ENCODE measurements at regions not wholly inside any gene's neighbourhood (a gene's known extent, or its start where the extent isn't known, plus 50 kb on each side); places are given as distances from the start of the nearest gene placed in this dataset.

DNA sequence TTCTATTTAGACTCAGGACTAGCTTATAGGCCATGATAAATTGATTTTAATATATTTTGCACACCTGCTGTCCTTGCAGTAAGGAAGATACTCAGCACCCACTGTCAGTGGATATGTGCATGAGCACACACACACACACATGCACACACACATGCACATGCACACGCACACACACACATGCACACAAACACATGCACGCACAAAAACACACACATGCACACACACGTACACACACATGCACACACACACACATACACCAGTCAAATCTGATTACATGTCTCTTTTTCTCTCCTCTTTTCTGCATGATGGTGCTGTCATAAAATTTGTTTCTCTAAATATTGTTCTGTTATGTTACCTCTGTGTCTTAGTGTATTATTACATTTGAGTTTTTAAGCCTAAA is 87.3 kb upstream of the OSTN start:
- Mint-ChIP-seq H3K9me3 (ENCODE audit: unreplicated experiment) (peaks cover 2% of the 10 kb centered on the region), H3K36me3 (ENCODE audit: unreplicated experiment) (no peaks in the 10 kb centered on the region), H3K4me3 (ENCODE audit: unreplicated experiment) (no peak overlapping the region), H3K27ac (ENCODE audit: unreplicated experiment) (no peak overlapping the region), H3K4me1 (ENCODE audit: low read depth, unreplicated experiment) (no peaks in the 10 kb centered on the region), H3K27me3 (ENCODE audit: unreplicated experiment) (no peaks in the 10 kb centered on the region)
- DNase-seq, result no peak
- TF ChIP-seq, protein P1, sequence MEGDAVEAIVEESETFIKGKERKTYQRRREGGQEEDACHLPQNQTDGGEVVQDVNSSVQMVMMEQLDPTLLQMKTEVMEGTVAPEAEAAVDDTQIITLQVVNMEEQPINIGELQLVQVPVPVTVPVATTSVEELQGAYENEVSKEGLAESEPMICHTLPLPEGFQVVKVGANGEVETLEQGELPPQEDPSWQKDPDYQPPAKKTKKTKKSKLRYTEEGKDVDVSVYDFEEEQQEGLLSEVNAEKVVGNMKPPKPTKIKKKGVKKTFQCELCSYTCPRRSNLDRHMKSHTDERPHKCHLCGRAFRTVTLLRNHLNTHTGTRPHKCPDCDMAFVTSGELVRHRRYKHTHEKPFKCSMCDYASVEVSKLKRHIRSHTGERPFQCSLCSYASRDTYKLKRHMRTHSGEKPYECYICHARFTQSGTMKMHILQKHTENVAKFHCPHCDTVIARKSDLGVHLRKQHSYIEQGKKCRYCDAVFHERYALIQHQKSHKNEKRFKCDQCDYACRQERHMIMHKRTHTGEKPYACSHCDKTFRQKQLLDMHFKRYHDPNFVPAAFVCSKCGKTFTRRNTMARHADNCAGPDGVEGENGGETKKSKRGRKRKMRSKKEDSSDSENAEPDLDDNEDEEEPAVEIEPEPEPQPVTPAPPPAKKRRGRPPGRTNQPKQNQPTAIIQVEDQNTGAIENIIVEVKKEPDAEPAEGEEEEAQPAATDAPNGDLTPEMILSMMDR (IDR thresholded peaks at IDR 0.05; ENCODE audit: partially characterized antibody, unreplicated experiment), result no peak

DNA sequence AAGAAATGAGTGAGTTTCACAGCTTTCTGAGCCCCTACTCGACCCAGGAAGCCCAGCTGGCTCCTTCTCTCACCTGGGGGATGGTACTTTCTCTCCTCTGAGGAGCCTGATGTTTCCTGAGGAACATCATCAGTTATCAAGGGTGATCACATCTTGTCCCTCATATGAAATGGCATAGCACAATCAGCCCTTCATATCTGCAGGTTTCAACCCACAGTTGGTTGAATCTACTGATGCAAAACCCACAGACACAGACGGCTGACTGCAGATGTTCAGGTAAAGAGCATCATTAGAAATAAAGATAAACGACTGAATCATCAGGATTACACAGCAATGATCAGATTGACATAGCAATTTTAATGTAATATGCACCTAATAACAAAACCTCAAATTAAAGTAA is 93.6 kb upstream of the OSTN start:
- no peaks in the 10 kb centered on the region for H3K4me1 Mint-ChIP-seq (ENCODE audit: low read depth, unreplicated experiment)
- no peak for DNase-seq
- TF ChIP-seq, protein P1 (IDR thresholded peaks at IDR 0.05; ENCODE audit: partially characterized antibody, unreplicated experiment), result no peak
- H3K36me3 Mint-ChIP-seq (ENCODE audit: unreplicated experiment), result no peaks in the 10 kb centered on the region
- no peak overlapping the region for H3K27ac Mint-ChIP-seq (ENCODE audit: unreplicated experiment)
- H3K27me3 Mint-ChIP-seq (ENCODE audit: unreplicated experiment), result no peaks in the 10 kb centered on the region
- H3K4me3 Mint-ChIP-seq (ENCODE audit: unreplicated experiment), result no peak overlapping the region
- peaks cover 2% of the 10 kb centered on the region for H3K9me3 Mint-ChIP-seq (ENCODE audit: unreplicated experiment)

DNA sequence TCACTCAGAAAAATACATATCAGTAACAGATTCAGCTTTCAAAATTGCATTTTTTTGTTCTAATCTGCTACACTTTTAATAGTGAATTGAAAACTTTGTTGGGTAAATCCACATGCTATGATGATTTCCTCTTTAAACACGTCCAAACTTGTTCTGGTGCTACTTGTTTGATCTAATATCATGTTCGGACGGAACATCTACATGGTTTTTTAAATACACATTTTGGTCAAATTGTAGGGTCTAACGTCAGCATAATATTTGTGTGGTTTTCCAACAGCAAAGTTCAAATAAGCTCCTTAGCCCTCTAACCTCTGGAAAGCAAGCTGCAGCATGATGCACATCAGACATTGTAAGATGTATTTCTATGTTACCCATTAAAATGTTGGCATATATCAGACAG is 98.5 kb upstream of the OSTN start:
- no peak overlapping the region for H3K4me3 Mint-ChIP-seq (ENCODE audit: unreplicated experiment)
- no peaks in the 10 kb centered on the region for H3K4me1 Mint-ChIP-seq (ENCODE audit: low read depth, unreplicated experiment)
- TF ChIP-seq, protein P1 (IDR thresholded peaks at IDR 0.05; ENCODE audit: partially characterized antibody, unreplicated experiment), result no peak
- H3K9me3 Mint-ChIP-seq (ENCODE audit: unreplicated experiment), result no peaks in the 10 kb centered on the region
- no peaks in the 10 kb centered on the region for H3K36me3 Mint-ChIP-seq (ENCODE audit: unreplicated experiment)
- DNase-seq, result no peak
- H3K27me3 Mint-ChIP-seq (ENCODE audit: unreplicated experiment), result no peaks in the 10 kb centered on the region
- H3K27ac Mint-ChIP-seq (ENCODE audit: unreplicated experiment), result no peak overlapping the region

DNA sequence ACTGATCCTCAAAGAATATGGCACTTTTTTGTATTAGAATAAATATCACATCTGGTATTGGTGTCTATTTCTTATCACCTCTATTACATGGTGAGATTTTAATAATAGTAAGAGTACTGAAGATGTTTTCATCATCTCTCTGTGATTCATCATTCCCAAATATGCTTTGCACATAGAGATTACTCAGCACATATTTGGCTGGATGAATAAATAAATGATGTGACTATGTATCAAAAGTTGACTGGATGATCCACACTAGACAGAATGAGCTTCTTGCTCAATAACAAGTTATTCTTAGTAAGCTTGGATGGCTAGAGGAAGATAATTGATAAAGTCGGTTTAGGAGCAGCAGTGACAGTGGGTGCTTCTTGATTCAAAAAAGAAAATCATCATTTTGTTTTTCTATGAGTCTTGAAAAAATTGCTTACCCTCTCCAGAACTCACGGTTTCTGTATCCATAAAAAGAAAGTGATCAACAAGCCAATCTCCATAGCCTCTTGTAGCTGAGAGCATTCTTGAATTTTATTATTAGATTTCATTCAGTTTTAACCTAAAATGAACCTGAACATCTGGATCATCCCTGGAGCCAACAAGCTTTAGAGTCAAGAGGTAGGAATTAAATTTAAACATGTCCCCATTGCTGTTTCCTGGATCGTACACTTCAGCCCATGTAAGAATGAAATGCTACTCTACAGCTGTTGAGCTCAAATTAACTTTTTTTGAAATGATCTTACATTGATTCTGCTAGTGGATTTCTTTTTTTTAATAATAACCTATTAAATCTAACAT is 104.8 kb upstream of the OSTN start:
- H3K4me3 Mint-ChIP-seq (ENCODE audit: unreplicated experiment), result no peak overlapping the region
- TF ChIP-seq, protein P1 (IDR thresholded peaks at IDR 0.05; ENCODE audit: partially characterized antibody, unreplicated experiment), result no peak
- no peak for DNase-seq
- H3K4me1 Mint-ChIP-seq (ENCODE audit: low read depth, unreplicated experiment), result no peaks in the 10 kb centered on the region
- H3K36me3 Mint-ChIP-seq (ENCODE audit: unreplicated experiment), result no peaks in the 10 kb centered on the region
- peaks cover 3% of the 10 kb centered on the region for H3K27me3 Mint-ChIP-seq (ENCODE audit: unreplicated experiment)
- no peaks in the 10 kb centered on the region for H3K9me3 Mint-ChIP-seq (ENCODE audit: unreplicated experiment)
- no peak overlapping the region for H3K27ac Mint-ChIP-seq (ENCODE audit: unreplicated experiment)

DNA sequence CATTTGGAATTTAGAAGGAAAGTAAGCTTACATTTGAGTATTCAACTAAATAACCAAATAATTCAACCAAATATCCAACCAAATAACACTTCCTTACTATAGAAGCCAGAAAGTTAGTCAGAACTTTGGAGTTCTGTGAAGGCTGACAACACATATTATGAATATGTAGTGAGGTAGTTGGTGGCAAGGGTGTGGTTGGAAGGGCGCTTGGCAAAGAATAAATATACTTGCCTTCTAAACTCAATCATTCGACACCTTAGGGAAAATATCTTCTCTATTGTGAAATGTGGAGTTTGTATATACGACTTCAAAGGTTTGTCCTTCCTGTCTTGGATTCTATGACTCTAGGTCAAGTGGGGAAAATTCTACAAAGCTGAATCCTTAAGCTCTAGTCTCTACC is 111.7 kb upstream of the OSTN start:
- Mint-ChIP-seq H3K27ac (ENCODE audit: unreplicated experiment) (no peak overlapping the region), H3K36me3 (ENCODE audit: unreplicated experiment) (no peaks in the 10 kb centered on the region), H3K4me1 (ENCODE audit: low read depth, unreplicated experiment) (no peaks in the 10 kb centered on the region), H3K9me3 (ENCODE audit: unreplicated experiment) (no peaks in the 10 kb centered on the region), H3K27me3 (ENCODE audit: unreplicated experiment) (no peaks in the 10 kb centered on the region), H3K4me3 (ENCODE audit: unreplicated experiment) (no peak overlapping the region)
- no peak for DNase-seq
- TF ChIP-seq, protein P1 (IDR thresholded peaks at IDR 0.05; ENCODE audit: partially characterized antibody, unreplicated experiment), result no peak

All from glutamatergic neuron (in vitro differentiated cells).